Testis (tissue), 2 donors: ENCODE measurements at regions not wholly inside any gene's neighbourhood (a gene's known extent, or its start where the extent isn't known, plus 50 kb on each side); places are given as distances from the start of the nearest gene placed in this dataset.

Experiments
- POLR2A ChIP-seq: fragments of 450-650 bp; IDR thresholded peaks from one replicate; pipeline ENCODE4 v1.6.1; 2017; ENCODE audit warnings: antibody characterized with exemption, mild to moderate bottlenecking, moderate library complexity
- TF ChIP-seq, protein P1 (sequence below), 3 experiments: fragments of 450-650 bp in 2 of 3; fragments of 200-600 bp in 1 of 3; sonication (generic) in 1 of 3; IDR thresholded peaks; one replicate each; pipeline ENCODE4 v1.5.1; 2016 to 2019; ENCODE audit warnings: antibody characterized with exemption in 3 of 3, mild to moderate bottlenecking in 2 of 3, moderate library complexity in 1 of 3

DNA sequence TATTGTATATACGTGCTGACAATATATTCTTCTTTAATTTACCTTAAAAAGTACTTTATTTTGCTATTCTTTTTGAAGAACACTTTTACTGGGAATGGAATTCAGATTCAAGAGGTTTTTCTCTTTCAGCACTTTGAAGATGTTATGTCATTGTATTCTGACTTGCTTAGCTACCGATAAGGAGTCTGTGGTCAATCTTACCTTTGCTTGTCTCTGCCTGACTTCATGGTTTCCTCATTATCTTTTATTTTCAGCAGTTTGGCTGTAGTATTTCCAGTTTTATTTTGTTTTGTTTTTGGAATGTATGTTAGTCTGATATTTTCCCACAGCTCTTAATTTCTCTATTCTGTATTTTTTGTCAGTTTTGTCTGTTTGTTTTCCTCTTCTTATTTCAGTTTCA is 187.9 kb upstream of the SMIM30 start:
- no peak for TF ChIP-seq POLR2A
- TF ChIP-seq, protein P1, sequence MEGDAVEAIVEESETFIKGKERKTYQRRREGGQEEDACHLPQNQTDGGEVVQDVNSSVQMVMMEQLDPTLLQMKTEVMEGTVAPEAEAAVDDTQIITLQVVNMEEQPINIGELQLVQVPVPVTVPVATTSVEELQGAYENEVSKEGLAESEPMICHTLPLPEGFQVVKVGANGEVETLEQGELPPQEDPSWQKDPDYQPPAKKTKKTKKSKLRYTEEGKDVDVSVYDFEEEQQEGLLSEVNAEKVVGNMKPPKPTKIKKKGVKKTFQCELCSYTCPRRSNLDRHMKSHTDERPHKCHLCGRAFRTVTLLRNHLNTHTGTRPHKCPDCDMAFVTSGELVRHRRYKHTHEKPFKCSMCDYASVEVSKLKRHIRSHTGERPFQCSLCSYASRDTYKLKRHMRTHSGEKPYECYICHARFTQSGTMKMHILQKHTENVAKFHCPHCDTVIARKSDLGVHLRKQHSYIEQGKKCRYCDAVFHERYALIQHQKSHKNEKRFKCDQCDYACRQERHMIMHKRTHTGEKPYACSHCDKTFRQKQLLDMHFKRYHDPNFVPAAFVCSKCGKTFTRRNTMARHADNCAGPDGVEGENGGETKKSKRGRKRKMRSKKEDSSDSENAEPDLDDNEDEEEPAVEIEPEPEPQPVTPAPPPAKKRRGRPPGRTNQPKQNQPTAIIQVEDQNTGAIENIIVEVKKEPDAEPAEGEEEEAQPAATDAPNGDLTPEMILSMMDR (IDR thresholded peaks at IDR 0.05) = no peak
